Psoas muscle (tissue), 7 donors: ENCODE measurements at regions not wholly inside any gene's neighbourhood (a gene's known extent, or its start where the extent isn't known, plus 50 kb on each side); places are given as distances from the start of the nearest gene placed in this dataset.
A peak's percentile ranks its signal among the peaks of the same experiment; 100 is the strongest.

Experiments used
- ATAC-seq, 4 donors: fragments of 200-7000 bp; cut with Tn5 transposase; one replicate each; pipeline ENCODE4 v1.9.1; 2020; ENCODE audit warnings: moderate library complexity in 3 of 4, mild to moderate bottlenecking in 2 of 4
- DNase-seq, 2 donors: peaks; one replicate each; pipeline ENCODE4 v3.0.0-alpha.2; 2020
- H3K27ac ChIP-seq: fragments of 200-600 bp; one replicate; pipeline ENCODE4 v1.8.0; 2022
- H3K27me3 ChIP-seq, 3 donors: fragments of 200-600 bp in 1 of 3; one replicate each; pipeline versions ENCODE4 v1.6.1 to v1.8.0; 2013 to 2022; ENCODE audit warnings: low read length in 2 of 3, mild to moderate bottlenecking in 2 of 3, moderate library complexity in 1 of 3; ENCODE audit not compliant: insufficient read depth in 3 of 3
- H3K36me3 ChIP-seq, 2 donors: fragments of 200-600 bp in 1 of 2; one replicate each; pipeline versions ENCODE4 v1.6.1 to v1.8.0; 2013 to 2022; ENCODE audit warnings: low read depth in 1 of 2, mild to moderate bottlenecking in 1 of 2, moderate library complexity in 1 of 2; ENCODE audit not compliant: insufficient read depth in 1 of 2
- H3K4me1 ChIP-seq: fragments of 200-600 bp; one replicate; pipeline ENCODE4 v1.8.0; 2022
- H3K4me3 ChIP-seq: fragments of 200-600 bp; one replicate; pipeline ENCODE4 v1.8.0; 2022; ENCODE audit warnings: mild to moderate bottlenecking
- H3K9me3 ChIP-seq: fragments of 200-600 bp; one replicate; pipeline ENCODE4 v1.8.0; 2022
- CTCF ChIP-seq: fragments of 200-600 bp; IDR thresholded peaks from one replicate; pipeline ENCODE4 v1.8.0; 2022; ENCODE audit warnings: antibody characterized with exemption
- WGBS, 3 donors: extraction: QIAGEN DNeasy Blood & Tissue Kit; methylation state at CpG; one replicate each; pipeline versions ENCODE4 v1.1.6 to v1.1.7; 2013; 5-methylcytosine and 5-hydroxymethylcytosine counted together
- intact Hi-C, 2 donors: fragments of 100-400 bp; cut with DNase I; formaldehyde crosslinking; loops; one replicate each; pipeline versions ENCODE4 v1.11.0 to v1.14.2; 2022
- donor health status: healthy with polysubstance abuse.
- donor health status: DM: no; HTN: no; CAD: no; lungs with moderate emphysema.
- donor health status: Bipolar disorder and iron deficiency.
- donor health status: healthy.
- donor health status: DM: yes; HTN: yes; CAD: no.
- donor health status: DM: no; HTN: no; CAD: no.
- donor health status: DM: yes; HTN: yes; CAD: no.

- DNase-seq (no peak), ATAC-seq (no peak)
- Histone ChIP-seq H3K4me3 (no peak overlapping the region), H3K9me3 (no peaks in the 10 kb centered on the region), H3K27ac (no peak overlapping the region), H3K36me3 (no peaks in the 10 kb centered on the region), H3K4me1 (peaks cover 31% of the 10 kb centered on the region), H3K27me3 (no peaks in the 10 kb centered on the region)
- intact Hi-C loops = no loop called here
- TF ChIP-seq CTCF = no peak
- 54 to 74% (median 62%) methylated on average over 3 of the region's 3 CpGs for WGBS, 3 donors
Observed at GRCh38 chr5:143761663-143762062, 50.3 kb upstream of the HMHB1 start.

GRCh38 chr5:143760755-143761154 lies 51.2 kb upstream of the HMHB1 start:
- Histone ChIP-seq H3K27me3 (no peaks in the 10 kb centered on the region), H3K9me3 (no peaks in the 10 kb centered on the region), H3K36me3 (no peaks in the 10 kb centered on the region), H3K27ac (no peak overlapping the region), H3K4me3 (no peak overlapping the region), H3K4me1 (peaks cover 31% of the 10 kb centered on the region)
- DNase-seq (no peak), ATAC-seq (peak in 3 of 4 donors; percentile 42 to 74 (median 74))
- intact Hi-C loops = no loop called here
- 31 to 57% (median 50%) methylated on average over 1 of the region's 1 CpG for WGBS, 3 donors
- TF ChIP-seq CTCF = no peak

- no peaks in the 10 kb centered on the region for H3K9me3 ChIP-seq
- 23 to 75% (median 27%) methylated on average over 1 of the region's 1 CpG for WGBS, 3 donors
- no peak overlapping the region for H3K27ac ChIP-seq
- no peak overlapping the region for H3K4me3 ChIP-seq
- ATAC-seq (peak in 3 of 4 donors; percentile 54 to 76 (median 62)), DNase-seq (no peak)
- intact Hi-C loops = no loop called here
- H3K36me3 ChIP-seq = no peaks in the 10 kb centered on the region
- no peak for TF ChIP-seq CTCF
- no peaks in the 10 kb centered on the region for H3K27me3 ChIP-seq
- peaks cover 31% of the 10 kb centered on the region for H3K4me1 ChIP-seq
Observed at GRCh38 chr5:143760131-143760505, 51.8 kb upstream of the HMHB1 start.

- intact Hi-C loops = no loop called here
- TF ChIP-seq CTCF = no peak
- no peaks in the 10 kb centered on the region for H3K27me3 ChIP-seq
- ATAC-seq (peak; percentile 42 to 90 (median 84)), DNase-seq (no peak)
- no peak overlapping the region for H3K27ac ChIP-seq
- no peaks in the 10 kb centered on the region for H3K9me3 ChIP-seq
- 20 to 45% (median 27%) methylated on average over 1 of the region's 1 CpG for WGBS, 3 donors
- peaks cover 31% of the 10 kb centered on the region for H3K4me1 ChIP-seq
- H3K36me3 ChIP-seq = no peaks in the 10 kb centered on the region
- no peak overlapping the region for H3K4me3 ChIP-seq
Observed at GRCh38 chr5:143759396-143760130, 52.4 kb upstream of the HMHB1 start.

GRCh38 chr5:143758750-143759149 lies 53.2 kb upstream of the HMHB1 start:
- no peaks in the 10 kb centered on the region for H3K9me3 ChIP-seq
- intact Hi-C loops = no loop called here
- no peaks in the 10 kb centered on the region for H3K27me3 ChIP-seq
- DNase-seq = no peak
- peaks cover 31% of the 10 kb centered on the region for H3K4me1 ChIP-seq
- no peak for TF ChIP-seq CTCF
- H3K4me3 ChIP-seq = no peak overlapping the region
- H3K36me3 ChIP-seq = no peaks in the 10 kb centered on the region
- ATAC-seq = no peak
- no peak overlapping the region for H3K27ac ChIP-seq
- 45 to 55% (median 47%) methylated on average over 3 of the region's 3 CpGs for WGBS, 3 donors
